ENCODE measurements at regions not wholly inside any gene's neighbourhood (a gene's known extent, or its start where the extent isn't known, plus 50 kb on each side); places are given as distances from the start of the nearest gene placed in this dataset.

DNA sequence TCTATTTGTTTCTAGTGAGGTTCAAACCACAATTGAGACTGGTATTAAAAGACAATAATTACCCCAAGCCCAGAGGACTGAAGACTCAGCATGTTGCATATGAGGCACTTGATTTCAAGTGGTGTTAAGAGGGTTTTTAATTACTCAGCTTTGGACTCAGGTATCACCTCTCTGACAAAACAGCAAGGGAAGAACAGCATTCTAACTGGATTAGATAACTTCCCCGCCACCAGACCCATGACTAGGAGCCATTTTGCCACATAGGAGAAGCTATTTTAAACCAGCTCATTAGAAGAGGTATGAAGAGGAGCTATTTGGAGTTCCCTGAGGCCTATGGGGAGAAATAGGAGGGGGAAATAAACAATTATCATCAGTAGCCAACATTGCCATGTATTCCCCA, 226.1 kb upstream of the TOX3 start:
- TF ChIP-seq POLR2A (IDR thresholded peaks at IDR 0.05; ENCODE audit: borderline replicate concordance, extremely low read depth, insufficient read depth, insufficient read length) (no peak), ZBTB33 (IDR thresholded peaks at IDR 0.05; ENCODE audit: extremely low read depth, insufficient replicate concordance, low read length) (no peak), POLR2AphosphoS5 (IDR thresholded peaks at IDR 0.05; ENCODE audit: low read depth, low read length) (no peak), ATF3 (IDR thresholded peaks at IDR 0.05) (no peak), SIN3A (IDR thresholded peaks at IDR 0.05; ENCODE audit: low read depth) (no peak), SP1 (IDR thresholded peaks at IDR 0.05; ENCODE audit: low read depth) (no peak), RAD21 (IDR thresholded peaks at IDR 0.05; ENCODE audit: low read depth) (no peak), EZH2 (IDR thresholded peaks at IDR 0.05) (no peak), ELF1 (IDR thresholded peaks at IDR 0.05; ENCODE audit: borderline replicate concordance, low read depth) (no peak), JUND (IDR thresholded peaks at IDR 0.05) (no peak), EGR1 (IDR thresholded peaks at IDR 0.05; ENCODE audit: low read depth) (no peak)
- TF ChIP-seq, protein P1, sequence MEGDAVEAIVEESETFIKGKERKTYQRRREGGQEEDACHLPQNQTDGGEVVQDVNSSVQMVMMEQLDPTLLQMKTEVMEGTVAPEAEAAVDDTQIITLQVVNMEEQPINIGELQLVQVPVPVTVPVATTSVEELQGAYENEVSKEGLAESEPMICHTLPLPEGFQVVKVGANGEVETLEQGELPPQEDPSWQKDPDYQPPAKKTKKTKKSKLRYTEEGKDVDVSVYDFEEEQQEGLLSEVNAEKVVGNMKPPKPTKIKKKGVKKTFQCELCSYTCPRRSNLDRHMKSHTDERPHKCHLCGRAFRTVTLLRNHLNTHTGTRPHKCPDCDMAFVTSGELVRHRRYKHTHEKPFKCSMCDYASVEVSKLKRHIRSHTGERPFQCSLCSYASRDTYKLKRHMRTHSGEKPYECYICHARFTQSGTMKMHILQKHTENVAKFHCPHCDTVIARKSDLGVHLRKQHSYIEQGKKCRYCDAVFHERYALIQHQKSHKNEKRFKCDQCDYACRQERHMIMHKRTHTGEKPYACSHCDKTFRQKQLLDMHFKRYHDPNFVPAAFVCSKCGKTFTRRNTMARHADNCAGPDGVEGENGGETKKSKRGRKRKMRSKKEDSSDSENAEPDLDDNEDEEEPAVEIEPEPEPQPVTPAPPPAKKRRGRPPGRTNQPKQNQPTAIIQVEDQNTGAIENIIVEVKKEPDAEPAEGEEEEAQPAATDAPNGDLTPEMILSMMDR (IDR thresholded peaks at IDR 0.05 in 2 of 3, conservative IDR thresholded peaks at IDR 0.05 in 1 of 3; ENCODE audit: borderline replicate concordance in 1 of 3, insufficient read depth in 1 of 3, low read depth in 2 of 3, low read length in 2 of 3) = no peak
- TF ChIP-seq, protein P2, sequence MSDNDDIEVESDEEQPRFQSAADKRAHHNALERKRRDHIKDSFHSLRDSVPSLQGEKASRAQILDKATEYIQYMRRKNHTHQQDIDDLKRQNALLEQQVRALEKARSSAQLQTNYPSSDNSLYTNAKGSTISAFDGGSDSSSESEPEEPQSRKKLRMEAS (IDR thresholded peaks at IDR 0.05) = no peak
- TF ChIP-seq, protein P3, sequence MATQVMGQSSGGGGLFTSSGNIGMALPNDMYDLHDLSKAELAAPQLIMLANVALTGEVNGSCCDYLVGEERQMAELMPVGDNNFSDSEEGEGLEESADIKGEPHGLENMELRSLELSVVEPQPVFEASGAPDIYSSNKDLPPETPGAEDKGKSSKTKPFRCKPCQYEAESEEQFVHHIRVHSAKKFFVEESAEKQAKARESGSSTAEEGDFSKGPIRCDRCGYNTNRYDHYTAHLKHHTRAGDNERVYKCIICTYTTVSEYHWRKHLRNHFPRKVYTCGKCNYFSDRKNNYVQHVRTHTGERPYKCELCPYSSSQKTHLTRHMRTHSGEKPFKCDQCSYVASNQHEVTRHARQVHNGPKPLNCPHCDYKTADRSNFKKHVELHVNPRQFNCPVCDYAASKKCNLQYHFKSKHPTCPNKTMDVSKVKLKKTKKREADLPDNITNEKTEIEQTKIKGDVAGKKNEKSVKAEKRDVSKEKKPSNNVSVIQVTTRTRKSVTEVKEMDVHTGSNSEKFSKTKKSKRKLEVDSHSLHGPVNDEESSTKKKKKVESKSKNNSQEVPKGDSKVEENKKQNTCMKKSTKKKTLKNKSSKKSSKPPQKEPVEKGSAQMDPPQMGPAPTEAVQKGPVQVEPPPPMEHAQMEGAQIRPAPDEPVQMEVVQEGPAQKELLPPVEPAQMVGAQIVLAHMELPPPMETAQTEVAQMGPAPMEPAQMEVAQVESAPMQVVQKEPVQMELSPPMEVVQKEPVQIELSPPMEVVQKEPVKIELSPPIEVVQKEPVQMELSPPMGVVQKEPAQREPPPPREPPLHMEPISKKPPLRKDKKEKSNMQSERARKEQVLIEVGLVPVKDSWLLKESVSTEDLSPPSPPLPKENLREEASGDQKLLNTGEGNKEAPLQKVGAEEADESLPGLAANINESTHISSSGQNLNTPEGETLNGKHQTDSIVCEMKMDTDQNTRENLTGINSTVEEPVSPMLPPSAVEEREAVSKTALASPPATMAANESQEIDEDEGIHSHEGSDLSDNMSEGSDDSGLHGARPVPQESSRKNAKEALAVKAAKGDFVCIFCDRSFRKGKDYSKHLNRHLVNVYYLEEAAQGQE (IDR thresholded peaks at IDR 0.05; ENCODE audit: low read depth) = no peak

All from HCT116 (cell line).